Urinary bladder (tissue), 3 donors: ENCODE measurements at regions not wholly inside any gene's neighbourhood (a gene's known extent, or its start where the extent isn't known, plus 50 kb on each side); places are given as distances from the start of the nearest gene placed in this dataset.

ENCODE experiments used
- DNase-seq: peaks from one replicate; pipeline ENCODE4 v3.0.0-alpha.2; 2015; ENCODE audit errors: extremely low spot score
- H3K27ac ChIP-seq: one replicate; pipeline ENCODE4 v1.5.1; 2013; ENCODE audit warnings: low read depth, mild to moderate bottlenecking, moderate library complexity
- H3K36me3 ChIP-seq: one replicate; pipeline ENCODE4 v1.6.1; 2013; ENCODE audit warnings: mild to moderate bottlenecking, moderate library complexity; ENCODE audit not compliant: insufficient read depth
- H3K4me1 ChIP-seq: one replicate; pipeline ENCODE4 v1.6.1; 2013; ENCODE audit warnings: mild to moderate bottlenecking, moderate library complexity; ENCODE audit not compliant: insufficient read depth
- H3K4me3 ChIP-seq: one replicate; pipeline ENCODE4 v1.5.1; 2013; ENCODE audit warnings: low read depth, low read length
- WGBS: extraction: QIAGEN DNeasy Blood & Tissue Kit; methylation state at CpG from one replicate; pipeline ENCODE4 v1.1.7; 2013; 5-methylcytosine and 5-hydroxymethylcytosine counted together
- donor health status: healthy with polysubstance abuse.
- donor health status: healthy.

GRCh38 chr2:217733461-217733860, 269.3 kb downstream of the TNS1 start:
- Histone ChIP-seq H3K27ac (no peak overlapping the region), H3K36me3 (no peaks in the 10 kb centered on the region), H3K4me1 (no peaks in the 10 kb centered on the region), H3K4me3 (no peak overlapping the region)
- 68% methylated on average over 3 of the region's 3 CpGs for WGBS
- DNase-seq: no peak

GRCh38 chr2:217732992-217733391, 269.8 kb downstream of the TNS1 start:
- WGBS: 52% methylated on average over 3 of the region's 3 CpGs
- no peaks in the 10 kb centered on the region for H3K36me3 ChIP-seq
- no peak overlapping the region for H3K27ac ChIP-seq
- no peak for DNase-seq
- no peaks in the 10 kb centered on the region for H3K4me1 ChIP-seq
- H3K4me3 ChIP-seq: no peak overlapping the region

DNA sequence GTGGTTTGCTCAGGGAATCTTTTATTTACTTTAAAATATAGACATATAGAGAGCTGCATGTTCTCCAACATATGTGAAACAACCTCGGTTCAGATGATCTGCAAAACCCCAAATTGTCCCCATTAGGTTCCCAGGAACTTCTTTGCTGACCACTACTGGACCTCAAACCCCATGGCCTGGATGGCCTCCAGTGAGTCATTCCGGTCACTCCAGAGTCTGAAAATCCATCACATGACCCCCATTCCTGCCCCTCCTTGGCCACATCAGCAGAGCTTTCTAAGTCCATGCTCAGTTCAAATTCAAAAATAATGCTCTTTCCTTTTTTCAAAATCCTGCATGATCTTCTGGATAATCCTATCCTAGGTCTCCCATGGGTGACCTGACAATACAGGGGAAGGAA, 271.0 kb downstream of the TNS1 start:
- Histone ChIP-seq H3K4me1 (no peaks in the 10 kb centered on the region), H3K4me3 (no peak overlapping the region), H3K36me3 (no peaks in the 10 kb centered on the region), H3K27ac (no peak overlapping the region)
- no peak for DNase-seq
- 84% methylated on average over 2 of the region's 2 CpGs for WGBS

DNA sequence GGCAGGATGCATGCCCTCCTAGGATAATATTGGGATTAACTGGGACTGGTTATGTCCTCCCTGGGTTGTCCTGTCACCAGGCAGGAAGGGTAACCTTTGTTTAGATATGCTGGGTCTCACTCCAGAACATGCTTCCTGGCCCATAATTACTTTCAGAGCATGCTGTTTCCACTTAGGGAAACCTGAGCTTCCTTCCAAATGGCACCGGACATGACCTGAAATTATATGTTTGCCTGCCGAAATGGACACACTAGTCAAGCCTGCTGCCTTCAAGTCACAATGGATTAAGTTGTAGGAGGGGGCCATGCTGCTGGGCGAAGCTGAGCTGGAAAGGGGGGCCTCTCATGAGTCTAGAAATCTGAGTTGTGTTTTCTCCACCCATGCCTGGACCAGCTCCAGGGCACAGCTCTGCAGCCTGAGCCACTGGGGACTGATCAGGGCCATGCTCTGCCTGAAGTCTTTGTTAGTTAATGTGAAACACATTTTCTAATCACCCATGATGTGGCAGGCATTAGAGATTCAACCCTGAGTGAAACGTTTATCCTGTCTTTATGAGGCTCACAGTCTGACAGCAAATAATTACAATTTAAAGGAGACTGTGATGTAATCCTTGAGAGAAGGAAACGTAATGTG, 273.3 kb downstream of the TNS1 start:
- 39% methylated on average over 5 of the region's 5 CpGs for WGBS
- no peak overlapping the region for H3K27ac ChIP-seq
- no peak overlapping the region for H3K4me3 ChIP-seq
- no peaks in the 10 kb centered on the region for H3K4me1 ChIP-seq
- peak; percentile 36 for DNase-seq
- H3K36me3 ChIP-seq: no peaks in the 10 kb centered on the region

DNA sequence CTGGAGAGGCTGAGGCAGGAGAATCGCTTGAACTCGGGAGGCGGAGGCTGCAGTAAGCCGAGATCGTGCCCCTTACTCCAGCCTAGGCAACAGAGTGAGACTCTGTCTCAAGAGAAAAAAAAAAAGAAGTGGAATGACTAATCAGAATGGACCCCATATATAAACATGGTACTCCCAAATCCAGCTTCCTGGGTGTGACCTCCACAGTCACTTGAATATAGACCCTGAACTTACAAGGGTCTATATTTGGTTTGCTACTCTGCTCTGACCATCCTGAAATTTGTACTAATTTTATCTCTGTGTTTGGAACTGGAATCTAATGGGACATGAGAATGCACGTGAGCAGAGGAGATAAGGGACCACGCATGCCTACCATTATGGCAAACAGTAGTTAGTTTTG, 275.0 kb downstream of the TNS1 start:
- H3K36me3 ChIP-seq: no peaks in the 10 kb centered on the region
- no peak overlapping the region for H3K4me3 ChIP-seq
- no peaks in the 10 kb centered on the region for H3K4me1 ChIP-seq
- whole genome bisulfite sequencing: 95% methylated on average over 7 of the region's 7 CpGs
- DNase-seq: no peak
- H3K27ac ChIP-seq: no peak overlapping the region

GRCh38 chr2:217725409-217725808, 277.4 kb downstream of the TNS1 start:
- 93% methylated on average over 4 of the region's 4 CpGs for WGBS
- no peak overlapping the region for H3K4me3 ChIP-seq
- H3K4me1 ChIP-seq: no peaks in the 10 kb centered on the region
- H3K36me3 ChIP-seq: no peaks in the 10 kb centered on the region
- DNase-seq: no peak
- H3K27ac ChIP-seq: no peak overlapping the region

- no peak for DNase-seq
- H3K27ac ChIP-seq: no peak overlapping the region
- H3K36me3 ChIP-seq: no peaks in the 10 kb centered on the region
- no peak overlapping the region for H3K4me3 ChIP-seq
- H3K4me1 ChIP-seq: no peaks in the 10 kb centered on the region
Observed at GRCh38 chr2:217724471-217724870, 278.3 kb downstream of the TNS1 start.

GRCh38 chr2:217723981-217724380, 278.8 kb downstream of the TNS1 start:
- DNase-seq: no peak
- Histone ChIP-seq H3K4me1 (no peaks in the 10 kb centered on the region), H3K36me3 (no peaks in the 10 kb centered on the region), H3K4me3 (no peak overlapping the region), H3K27ac (no peak overlapping the region)
- 96% methylated on average over 9 of the region's 9 CpGs for WGBS

GRCh38 chr2:217722883-217723472, 279.8 kb downstream of the TNS1 start:
- H3K4me1 ChIP-seq: no peaks in the 10 kb centered on the region
- no peak overlapping the region for H3K4me3 ChIP-seq
- DNase-seq: no peak
- no peak overlapping the region for H3K27ac ChIP-seq
- H3K36me3 ChIP-seq: no peaks in the 10 kb centered on the region
- 61% methylated on average over 9 of the region's 9 CpGs for WGBS

DNA sequence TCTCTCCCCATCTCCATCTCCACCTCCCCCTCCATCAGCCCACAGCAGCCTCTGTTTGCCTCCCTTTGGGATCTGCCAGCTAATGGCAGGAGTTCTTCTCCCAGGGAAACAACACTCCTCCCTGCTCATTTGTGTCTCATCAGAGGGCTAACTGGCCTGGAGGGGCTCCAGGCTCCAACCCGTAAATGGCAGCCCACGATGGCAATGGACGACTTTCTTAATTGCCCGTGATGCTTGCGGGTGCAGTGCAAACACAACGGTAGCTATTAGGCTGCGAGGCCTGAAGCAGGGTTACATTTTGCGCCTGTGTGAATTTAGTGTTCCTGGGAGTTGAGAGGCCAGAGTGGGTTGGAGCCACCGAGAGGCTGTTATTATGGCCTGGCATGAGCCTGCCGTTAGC, 285.1 kb downstream of the TNS1 start:
- H3K36me3 ChIP-seq: no peaks in the 10 kb centered on the region
- no peaks in the 10 kb centered on the region for H3K4me1 ChIP-seq
- DNase-seq: no peak
- no peak overlapping the region for H3K4me3 ChIP-seq
- H3K27ac ChIP-seq: no peak overlapping the region
- 92% methylated on average over 10 of the region's 10 CpGs for WGBS

DNA sequence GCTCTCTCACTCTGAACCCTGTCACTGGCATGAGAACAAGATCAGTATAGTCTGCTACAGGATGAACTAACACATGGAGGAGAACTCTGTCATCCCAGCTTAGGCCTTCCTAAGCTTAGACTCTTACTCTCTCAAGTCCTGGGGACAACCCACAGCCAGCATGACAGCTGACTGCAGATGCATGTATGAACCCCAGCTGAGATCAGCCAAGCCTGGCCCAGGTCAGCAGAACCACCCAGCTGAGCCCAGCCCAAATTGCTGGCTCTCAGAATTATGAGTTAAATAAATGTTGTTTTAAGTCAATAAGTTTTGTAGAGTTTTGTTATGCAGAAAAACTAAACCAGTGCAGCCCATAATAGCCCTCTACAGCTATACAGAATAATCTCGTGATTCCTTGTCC, 287.3 kb downstream of the TNS1 start:
- H3K4me1 ChIP-seq: no peaks in the 10 kb centered on the region
- H3K27ac ChIP-seq: no peak overlapping the region
- WGBS: 77% methylated on average over 1 of the region's 1 CpG
- H3K36me3 ChIP-seq: no peaks in the 10 kb centered on the region
- no peak overlapping the region for H3K4me3 ChIP-seq
- no peak for DNase-seq

DNA sequence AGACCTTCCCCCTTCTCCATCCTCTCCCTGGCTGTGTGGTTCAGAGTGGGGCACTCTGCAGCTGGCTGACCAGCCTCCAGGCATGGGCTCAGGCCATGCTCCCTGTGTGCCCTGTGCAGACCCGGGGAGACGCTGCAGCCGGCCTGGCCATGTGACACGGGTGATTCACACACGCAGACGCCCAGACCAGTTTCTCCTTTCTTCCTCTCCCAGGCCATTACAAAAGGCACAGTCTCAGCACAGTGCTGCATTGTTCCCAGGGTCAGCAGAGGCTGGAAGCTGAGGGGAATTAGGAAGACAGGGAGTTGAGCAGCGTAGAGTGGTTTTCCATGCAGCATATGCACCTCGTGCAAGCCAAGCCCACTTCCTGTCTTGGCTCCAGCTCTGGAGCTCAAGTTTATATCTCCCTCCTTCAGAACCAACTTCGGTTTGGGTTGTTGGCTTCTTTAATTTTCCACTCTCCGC, 288.5 kb downstream of the TNS1 start:
- no peak overlapping the region for H3K4me3 ChIP-seq
- H3K27ac ChIP-seq: no peak overlapping the region
- DNase-seq: no peak
- no peaks in the 10 kb centered on the region for H3K36me3 ChIP-seq
- 30% methylated on average over 10 of the region's 10 CpGs for WGBS
- no peaks in the 10 kb centered on the region for H3K4me1 ChIP-seq

DNA sequence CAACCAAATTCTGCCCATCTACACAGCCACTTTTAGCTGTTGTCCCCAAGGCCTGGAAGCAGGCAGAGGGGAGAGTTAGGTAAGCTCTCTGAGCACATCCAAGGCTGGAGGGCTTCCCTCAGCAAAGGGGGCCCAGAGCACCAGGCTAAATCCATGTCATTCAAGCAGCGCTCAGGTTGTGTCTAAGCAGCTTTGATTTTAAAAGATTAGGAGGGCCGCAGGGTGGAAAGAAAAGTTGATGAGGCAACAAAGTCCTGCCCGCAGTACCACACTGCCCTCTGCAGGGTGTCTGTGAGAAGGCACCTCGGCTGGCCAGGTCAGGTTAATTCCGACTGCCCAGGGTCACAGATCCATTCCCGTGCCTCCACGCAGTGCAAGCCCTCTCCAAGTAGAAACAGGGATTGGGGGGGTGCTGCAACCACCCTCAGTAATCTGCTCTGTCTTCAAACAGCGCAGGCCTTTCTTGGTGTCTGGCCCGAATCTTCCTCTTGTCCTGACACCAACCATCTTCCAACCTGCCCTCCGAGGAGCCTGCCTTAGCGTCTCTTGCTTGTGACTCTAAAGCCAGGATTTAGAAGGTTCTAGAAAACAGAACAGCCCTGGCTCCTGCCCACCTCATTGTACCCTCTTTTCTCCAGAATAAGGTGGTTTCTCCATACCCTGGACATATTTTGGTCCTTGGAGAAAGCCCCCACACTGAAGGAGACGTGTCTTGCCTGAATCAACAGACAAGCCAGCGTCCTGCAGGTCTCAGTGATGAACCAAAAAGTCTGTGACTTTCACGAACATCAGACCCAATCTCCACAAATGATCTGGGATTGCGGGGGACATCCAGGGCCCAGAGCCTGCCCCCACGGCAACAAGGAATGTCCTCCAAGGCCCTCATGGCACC, 289.2 kb downstream of the TNS1 start:
- DNase-seq: no peak
- Histone ChIP-seq H3K4me1 (no peaks in the 10 kb centered on the region), H3K27ac (no peak overlapping the region), H3K4me3 (no peak overlapping the region), H3K36me3 (no peaks in the 10 kb centered on the region)
- WGBS: 46% methylated on average over 16 of the region's 16 CpGs

GRCh38 chr2:217712431-217712830, 290.4 kb downstream of the TNS1 start:
- Histone ChIP-seq H3K27ac (no peak overlapping the region), H3K36me3 (no peaks in the 10 kb centered on the region), H3K4me1 (no peaks in the 10 kb centered on the region)

More at GRCh38 chr2:217712431-217712830, 290.4 kb downstream of the TNS1 start:
- no peak for DNase-seq
- WGBS: 96% methylated on average over 7 of the region's 7 CpGs
- no peak overlapping the region for H3K4me3 ChIP-seq
